AG04450 (cell line): ENCODE measurements at regions not wholly inside any gene's neighbourhood (a gene's known extent, or its start where the extent isn't known, plus 50 kb on each side); places are given as distances from the start of the nearest gene placed in this dataset.

Experiments
- CTCF ChIA-PET: fragments of 300-600, 350-600 bp; formaldehyde crosslinking; extraction: SDS; loops from one replicate; lab custom pipeline; 2022; ENCODE audit warnings: antibody characterized with exemption, inconsistent platforms; lab: Charles Lee
- POLR2A ChIA-PET: fragments of 350-600 bp; formaldehyde crosslinking; extraction: SDS; loops from one replicate; lab custom pipeline; 2021; ENCODE audit warnings: antibody characterized with exemption, inconsistent platforms; lab: Yijun Ruan, JAX
- DNase-seq: peaks from one replicate; pipeline ENCODE4 v3.0.0-alpha.2; 2011; ENCODE audit warnings: low read depth, low spot score
- H3K27ac ChIP-seq: one replicate; pipeline ENCODE4 v1.5.1; 2012; ENCODE audit warnings: low read depth, low read length, control low read depth
- H3K27me3 ChIP-seq: one replicate; pipeline ENCODE4 v1.6.0; 2012; ENCODE audit warnings: low read length; ENCODE audit not compliant: control insufficient read depth, insufficient read depth
- H3K4me3 ChIP-seq: 2 replicates; pipeline ENCODE4 v1.5.1; 2011; ENCODE audit warnings: mild to moderate bottlenecking, low read depth, low read length, control low read depth
- H3K9me3 ChIP-seq: 2 replicates; pipeline ENCODE4 v1.5.1; 2012; ENCODE audit warnings: low read length; ENCODE audit not compliant: control insufficient read depth, insufficient read depth
- CTCF ChIP-seq: IDR thresholded peaks from 2 replicates; pipeline ENCODE4 v1.5.1; 2011; ENCODE audit warnings: low read depth, low read length, control low read depth, inconsistent platforms

- no peak overlapping the region for H3K27ac ChIP-seq
- ChIA-PET CTCF (interaction anchor here (1.5 to 1.8 kb wide), 2 partner anchors 8 to 142 kb away, joined by 4 to 6 read pairs; no protein-coding TSS in a partner anchor), POLR2A (no interaction called here)
- DNase-seq = no peak
- no peak overlapping the region for H3K4me3 ChIP-seq
- no peak for TF ChIP-seq CTCF
- H3K27me3 ChIP-seq = no peaks in the 10 kb centered on the region
- H3K9me3 ChIP-seq = peaks cover 6% of the 10 kb centered on the region; the same call in 1 of the 2 replicates
Observed at GRCh38 chr4:15314974-15315373, 112.9 kb upstream of the C1QTNF7 start.

DNA sequence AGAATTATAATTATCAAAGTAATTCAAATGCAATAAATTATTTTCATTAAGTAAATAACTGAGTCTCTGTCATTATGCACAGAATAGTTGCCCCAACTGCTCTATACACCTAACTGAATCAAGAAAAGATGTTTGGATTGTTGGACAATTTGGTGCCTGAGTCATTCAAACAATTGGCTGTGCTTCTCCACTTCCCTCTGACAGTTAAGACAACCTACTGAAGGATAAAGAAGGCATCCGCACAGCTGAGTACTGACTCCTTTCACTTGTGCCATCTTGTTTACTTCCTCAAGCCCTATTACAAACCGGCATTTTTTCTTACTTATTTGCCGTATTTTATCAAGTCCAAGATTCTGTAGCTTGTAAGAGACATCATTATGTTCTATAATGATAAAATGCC is 110.6 kb upstream of the C1QTNF7 start:
- H3K27ac ChIP-seq = no peak overlapping the region
- H3K4me3 ChIP-seq = no peak overlapping the region
- no peaks in the 10 kb centered on the region for H3K9me3 ChIP-seq
- no peak for DNase-seq
- no peaks in the 10 kb centered on the region for H3K27me3 ChIP-seq
- no peak for TF ChIP-seq CTCF
- CTCF ChIA-PET = interaction anchor here (0.7 to 1.0 kb wide), 2 partner anchors 79 to 140 kb away, joined by 3 to 4 read pairs; no protein-coding TSS in a partner anchor
- POLR2A ChIA-PET = no interaction called here

DNA sequence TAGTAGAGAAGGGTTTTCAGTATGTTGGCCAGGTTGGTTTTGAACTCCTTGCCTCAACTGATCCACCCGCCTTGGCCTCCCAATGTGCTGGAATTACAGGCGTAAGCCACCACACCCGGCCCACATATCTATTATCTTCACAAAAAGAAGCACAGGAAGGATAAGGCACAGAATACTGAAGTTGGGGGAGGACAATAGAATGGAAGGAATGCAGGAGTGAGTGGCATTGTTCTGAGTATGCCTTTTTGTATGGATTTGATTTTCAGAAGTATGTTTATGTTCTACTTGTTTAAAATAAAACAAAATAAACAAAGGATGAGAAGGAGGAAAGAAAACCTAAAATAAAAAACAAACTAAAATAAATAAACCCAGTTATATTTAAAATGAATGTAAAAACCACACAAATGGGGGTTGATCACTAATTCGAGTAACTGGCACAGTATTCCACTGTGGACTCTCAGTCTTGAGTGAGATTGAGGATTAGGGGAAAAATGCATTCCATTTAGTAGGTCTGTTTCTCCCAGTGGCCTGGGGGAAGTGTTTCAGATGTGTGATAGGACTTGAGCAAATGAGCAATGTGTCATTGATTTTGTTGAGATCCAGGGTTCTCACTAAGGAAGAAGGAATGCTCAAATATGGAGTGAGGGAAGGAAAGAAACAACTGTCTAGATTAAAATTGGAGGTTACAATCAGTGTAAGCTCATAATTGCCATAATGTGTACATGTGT is 109.0 kb upstream of the C1QTNF7 start:
- ChIA-PET CTCF (no interaction called here), POLR2A (interaction anchor here (0.6 kb wide), 2 partner anchors 9 to 247 kb away, joined by 3 to 5 read pairs; no protein-coding TSS in a partner anchor)
- H3K27ac ChIP-seq = no peak overlapping the region
- no peaks in the 10 kb centered on the region for H3K27me3 ChIP-seq
- H3K4me3 ChIP-seq = no peak overlapping the region
- TF ChIP-seq CTCF = no peak
- no peak for DNase-seq
- no peaks in the 10 kb centered on the region for H3K9me3 ChIP-seq

DNA sequence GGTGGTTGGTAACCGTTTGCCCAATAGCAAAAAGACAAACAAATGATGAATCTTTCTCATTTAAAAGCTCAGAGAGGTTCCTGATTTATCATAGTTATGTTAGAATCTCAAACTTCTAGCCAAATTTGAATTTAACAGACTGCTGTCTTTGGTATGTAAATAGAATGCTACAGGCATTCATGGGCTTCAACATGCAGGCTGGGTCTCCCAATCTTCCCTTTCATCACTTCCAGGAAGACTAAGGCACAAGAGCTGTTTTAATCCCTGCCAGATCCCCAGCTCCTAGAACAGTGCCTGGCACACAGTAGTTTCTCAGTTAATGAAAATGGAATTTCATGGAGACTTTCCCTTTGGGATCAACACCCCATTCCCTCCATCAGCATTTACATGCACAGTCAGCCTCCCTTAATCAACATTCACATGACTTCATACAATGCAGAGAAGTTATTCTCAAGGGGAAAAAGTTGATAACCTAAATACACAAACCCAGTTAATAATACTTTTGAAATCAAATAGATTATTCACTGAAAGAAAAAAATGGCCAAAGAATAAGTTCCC is 107.6 kb upstream of the C1QTNF7 start:
- no peak overlapping the region for H3K4me3 ChIP-seq
- CTCF ChIA-PET = interaction anchor here (0.6 to 1.6 kb wide), 2 partner anchors 76 to 137 kb away, joined by 3 to 5 read pairs; no protein-coding TSS in a partner anchor
- no peak for TF ChIP-seq CTCF
- no peaks in the 10 kb centered on the region for H3K9me3 ChIP-seq
- POLR2A ChIA-PET = interaction anchor here (0.6 kb wide), 1 partner anchor 61 kb away, joined by 3 read pairs; no protein-coding TSS in a partner anchor
- no peak overlapping the region for H3K27ac ChIP-seq
- H3K27me3 ChIP-seq = no peaks in the 10 kb centered on the region
- no peak for DNase-seq

- POLR2A ChIA-PET = no interaction called here
- no peak for TF ChIP-seq CTCF
- Histone ChIP-seq H3K27me3 (no peaks in the 10 kb centered on the region), H3K4me3 (no peak overlapping the region), H3K27ac (no peak overlapping the region), H3K9me3 (no peaks in the 10 kb centered on the region)
- CTCF ChIA-PET = interaction anchor here (0.6 kb wide), 1 partner anchor 1667 kb away, joined by 3 read pairs; no protein-coding TSS in a partner anchor
- DNase-seq = no peak
Observed at GRCh38 chr4:15322006-15322405, 105.8 kb upstream of the C1QTNF7 start.
